PC-3 (cell line): ENCODE measurements at regions not wholly inside any gene's neighbourhood (a gene's known extent, or its start where the extent isn't known, plus 50 kb on each side); places are given as distances from the start of the nearest gene placed in this dataset.

Experiments used
- ATAC-seq: fragments of 200-7000 bp; cut with Tn5 transposase; 2 replicates; pipeline ENCODE4 v1.9.1; 2020; ENCODE audit warnings: mild to moderate bottlenecking, moderate library complexity
- BruUV-seq: library from RNA; stranded (reverse); fragments of 400-500 nt; replicated peaks from 2 replicates; lab custom pipeline; 2021; lab: Mats Ljungman, UMichigan
- CTCF ChIA-PET: fragments of 300-600 bp; sonication (Branson Sonifier 250); formaldehyde crosslinking; loops from one replicate; lab custom pipeline; 2022; ENCODE audit warnings: antibody characterized with exemption; lab: Charles Lee
- POLR2A ChIA-PET: fragments of 300-600 bp; sonication (Branson Sonifier 250); formaldehyde crosslinking; loops from one replicate; lab custom pipeline; 2022; ENCODE audit warnings: antibody characterized with exemption; ENCODE audit not compliant: unreplicated experiment; lab: Charles Lee
- DNase-seq: peaks from one replicate; pipeline ENCODE4 v3.0.0-alpha.2; 2015
- H2AFZ ChIP-seq: fragments of 300-600 bp; sonication (generic); 2 replicates; pipeline ENCODE4 v1.6.0; 2016; ENCODE audit warnings: antibody characterized with exemption, low read length
- H3F3A ChIP-seq: fragments of 300-600 bp; sonication (generic); one replicate; pipeline ENCODE4 v1.6.0; 2017; ENCODE audit warnings: antibody characterized with exemption, low read length, control low read depth, mild to moderate bottlenecking; ENCODE audit not compliant: unreplicated experiment
- H3K27ac ChIP-seq: fragments of 300-600 bp; sonication (generic); 2 replicates; pipeline ENCODE4 v1.5.1; 2016; ENCODE audit warnings: mild to moderate bottlenecking, low read length
- H3K27me3 ChIP-seq: fragments of 300-600 bp; sonication (generic); 2 replicates; pipeline ENCODE4 v1.6.1; 2016; ENCODE audit warnings: low read length, mixed read lengths
- H3K36me3 ChIP-seq: fragments of 300-600 bp; sonication (generic); 2 replicates; pipeline ENCODE4 v1.6.1; 2016; ENCODE audit warnings: low read depth, mixed run types, low read length, mixed read lengths
- H3K4me1 ChIP-seq: fragments of 300-600 bp; sonication (generic); 2 replicates; pipeline ENCODE4 v1.5.1; 2016; ENCODE audit warnings: low read length; ENCODE audit not compliant: insufficient read depth
- H3K4me2 ChIP-seq: fragments of 300-600 bp; sonication (generic); 2 replicates; pipeline ENCODE4 v1.6.0; 2016; ENCODE audit warnings: low read length
- H3K4me3 ChIP-seq: fragments of 300-600 bp; sonication (generic); 2 replicates; pipeline ENCODE4 v1.5.1; 2016; ENCODE audit warnings: mild to moderate bottlenecking, low read length, mixed read lengths
- H3K79me2 ChIP-seq: fragments of 300-600 bp; sonication (generic); 2 replicates; pipeline ENCODE4 v1.6.1; 2017; ENCODE audit warnings: low read length, mixed read lengths
- H3K9ac ChIP-seq: fragments of 300-600 bp; sonication (generic); 2 replicates; pipeline ENCODE4 v1.6.0; 2016; ENCODE audit warnings: mild to moderate bottlenecking, low read length
- H3K9me2 ChIP-seq: fragments of 300-600 bp; sonication (generic); replicated peaks from 2 replicates; pipeline ENCODE4 v1.6.1; 2016; ENCODE audit warnings: mixed run types, low read length, mixed read lengths
- H3K9me3 ChIP-seq: fragments of 300-600 bp; sonication (generic); 2 replicates; pipeline ENCODE4 v1.6.1; 2016; ENCODE audit warnings: low read length, mixed read lengths
- H4K20me1 ChIP-seq: fragments of 300-600 bp; sonication (generic); 2 replicates; pipeline ENCODE4 v1.6.1; 2016; ENCODE audit warnings: low read length, mixed read lengths
- CTCF ChIP-seq: fragments of 300-600 bp; sonication (generic); conservative IDR thresholded peaks from 2 replicates; pipeline ENCODE4 v1.5.1; 2017; ENCODE audit warnings: antibody characterized with exemption, low read depth, mild to moderate bottlenecking, low read length
- EZH2 ChIP-seq: fragments of 300-600 bp; sonication (generic); IDR thresholded peaks from one replicate; pipeline ENCODE4 v1.6.1; 2017; ENCODE audit warnings: antibody characterized with exemption, mild to moderate bottlenecking, low read length; ENCODE audit not compliant: unreplicated experiment
- EZH2phosphoT487 ChIP-seq: fragments of 300-600 bp; sonication (generic); IDR thresholded peaks from 2 replicates; pipeline ENCODE4 v1.6.1; 2018; ENCODE audit warnings: mild to moderate bottlenecking, antibody characterized with exemption, low read length, borderline replicate concordance
- intact Hi-C: fragments of 100-400 bp; cut with micrococcal nuclease; formaldehyde crosslinking; loops from 2 replicates; pipeline ENCODE4 v1.9.0; 2023

GRCh38 chr11:130636722-130637464, 188.4 kb downstream of the ADAMTS15 start:
- Histone ChIP-seq H3K4me3 (peak overlapping the region; percentile 48), H3K4me2 (peak overlapping the region; percentile 80), H4K20me1 (no peaks in the 10 kb centered on the region), H3K9me2 (no peaks in the 10 kb centered on the region), H3K27me3 (no peaks in the 10 kb centered on the region), H3K9me3 (no peaks in the 10 kb centered on the region), H2AFZ (peak overlapping the region; percentile 53), H3F3A (peaks cover 17% of the 10 kb centered on the region), H3K9ac (peak overlapping the region; percentile 93), H3K79me2 (peaks cover 28% of the 10 kb centered on the region), H3K36me3 (no peaks in the 10 kb centered on the region), H3K4me1 (peaks cover 65% of the 10 kb centered on the region), H3K27ac (peak overlapping the region; percentile 97)
- intact Hi-C loops = loop anchor here (1.0 to 10.0 kb wide), 9 partner anchors 9 to 210 kb away; no protein-coding TSS in a partner anchor
- TF ChIP-seq EZH2 (no peak), CTCF (no peak), EZH2phosphoT487 (no peak)
- ChIA-PET POLR2A (interaction anchor here (0.6 to 0.7 kb wide), 4 partner anchors 18 to 189 kb away, joined by 3 to 8 read pairs (median 4); partner anchors contain the start of gene ADAMTS15), CTCF (interaction anchor here (0.5 to 1.3 kb wide), 5 partner anchors 164 to 202 kb away, joined by 3 to 18 read pairs (median 4); no protein-coding TSS in a partner anchor)
- DNase-seq = peak; percentile 99
- peak; percentile 66 for ATAC-seq
- no TSS peak for BruUV-seq

DNA sequence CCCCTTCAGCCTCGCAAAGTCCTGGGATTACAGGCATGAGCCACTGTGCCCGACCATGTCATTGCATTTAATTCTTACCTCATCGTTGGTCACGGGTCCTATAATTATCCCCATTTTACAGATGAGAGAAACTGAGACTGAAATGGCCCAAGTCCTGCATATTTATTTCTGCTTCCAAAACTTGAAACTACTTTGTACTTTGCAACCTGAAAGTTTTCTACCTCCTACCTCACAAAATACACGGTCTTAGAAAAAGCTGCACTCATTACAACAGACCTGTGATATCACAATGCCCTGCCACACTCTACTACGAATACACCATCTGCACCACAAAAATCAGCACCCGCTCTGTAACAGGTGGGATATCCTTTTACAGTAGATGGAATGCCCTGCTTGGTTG, 189.1 kb downstream of the ADAMTS15 start:
- ChIA-PET CTCF (interaction anchor here (0.5 to 1.3 kb wide), 3 partner anchors 164 to 190 kb away, joined by 3 to 18 read pairs (median 5); no protein-coding TSS in a partner anchor), POLR2A (interaction anchor here (0.6 kb wide), 2 partner anchors 64 to 138 kb away, joined by 3 to 8 read pairs; no protein-coding TSS in a partner anchor)
- H3K27ac ChIP-seq = peak overlapping the region; percentile 97
- intact Hi-C loops = loop anchor here (1.0 to 10.0 kb wide), 9 partner anchors 9 to 210 kb away; no protein-coding TSS in a partner anchor
- DNase-seq (no peak), ATAC-seq (no peak)
- H3K79me2 ChIP-seq = peaks cover 22% of the 10 kb centered on the region; the same call in 1 of the 2 replicates
- H3K27me3 ChIP-seq = no peaks in the 10 kb centered on the region
- no peaks in the 10 kb centered on the region for H3K9me3 ChIP-seq
- no peaks in the 10 kb centered on the region for H3K36me3 ChIP-seq
- peak overlapping the region; percentile 50 for H3K4me2 ChIP-seq
- H3K4me3 ChIP-seq = no peak overlapping the region
- peaks cover 17% of the 10 kb centered on the region for H3F3A ChIP-seq
- H4K20me1 ChIP-seq = no peaks in the 10 kb centered on the region
- no peak overlapping the region for H2AFZ ChIP-seq
- H3K4me1 ChIP-seq = peaks cover 58% of the 10 kb centered on the region
- TF ChIP-seq EZH2 (no peak), EZH2phosphoT487 (no peak), CTCF (no peak)
- H3K9ac ChIP-seq = peak overlapping the region; percentile 93
- no TSS peak for BruUV-seq
- H3K9me2 ChIP-seq = no peaks in the 10 kb centered on the region

- H3K9me2 ChIP-seq = no peaks in the 10 kb centered on the region
- H3K4me1 ChIP-seq = peaks cover 56% of the 10 kb centered on the region
- no peak for DNase-seq
- peak overlapping the region; percentile 97 for H3K27ac ChIP-seq
- peaks cover 19% of the 10 kb centered on the region; the same call in 1 of the 2 replicates for H3K79me2 ChIP-seq
- CTCF ChIA-PET = no interaction called here
- TF ChIP-seq CTCF (no peak), EZH2 (no peak), EZH2phosphoT487 (no peak)
- H3K9me3 ChIP-seq = no peaks in the 10 kb centered on the region
- POLR2A ChIA-PET = no interaction called here
- H3K27me3 ChIP-seq = no peaks in the 10 kb centered on the region
- intact Hi-C loops = loop anchor here (5.0 to 10.0 kb wide), 2 partner anchors 107 to 209 kb away; no protein-coding TSS in a partner anchor
- ATAC-seq = no peak
- H3K9ac ChIP-seq = peak overlapping the region; percentile 93
- H3K4me2 ChIP-seq = peak overlapping the region; percentile 50; the same call in 1 of the 2 replicates
- no peaks in the 10 kb centered on the region for H4K20me1 ChIP-seq
- H3K4me3 ChIP-seq = no peak overlapping the region
- peaks cover 17% of the 10 kb centered on the region for H3F3A ChIP-seq
- no peaks in the 10 kb centered on the region for H3K36me3 ChIP-seq
- BruUV-seq = no TSS peak
- H2AFZ ChIP-seq = no peak overlapping the region
Measured at GRCh38 chr11:130638033-130638432, 189.6 kb downstream of the ADAMTS15 start.
